Hepatocyte (in vitro differentiated cells): ENCODE measurements at regions not wholly inside any gene's neighbourhood (a gene's known extent, or its start where the extent isn't known, plus 50 kb on each side); places are given as distances from the start of the nearest gene placed in this dataset.

Experiments used
- EZH2 ChIP-seq: fragments of 200-600 bp; sonication (generic); IDR thresholded peaks from 2 replicates; pipeline ENCODE4 v1.6.1; 2016; ENCODE audit warnings: antibody characterized with exemption, mild to moderate bottlenecking, borderline replicate concordance
- TF ChIP-seq, protein P1 (sequence below): fragments of 200-600 bp; sonication (generic); IDR thresholded peaks from 2 replicates; pipeline ENCODE4 v1.5.1; 2016; ENCODE audit warnings: antibody characterized with exemption, mild to moderate bottlenecking; ENCODE audit not compliant: poor library complexity

DNA sequence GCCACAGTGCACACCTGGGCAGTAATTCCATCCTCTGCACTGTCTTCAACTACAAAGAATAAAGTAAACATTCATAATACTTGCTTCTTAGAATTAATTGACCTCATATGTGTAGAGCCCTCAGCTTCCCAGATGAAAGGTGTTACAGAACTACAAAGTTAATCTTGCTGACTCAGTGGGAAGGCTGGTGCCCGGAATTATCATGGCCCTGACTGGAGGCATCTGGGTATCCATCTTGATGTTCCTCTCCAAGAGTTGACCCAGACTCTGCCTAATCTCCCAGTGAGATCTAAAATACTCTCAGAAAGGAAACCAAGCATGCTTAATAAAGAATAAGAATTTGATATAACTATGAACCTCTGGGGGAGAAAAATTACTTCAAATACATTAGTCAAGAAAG is 147.0 kb upstream of the ARID2 start:
- TF ChIP-seq, protein P1, sequence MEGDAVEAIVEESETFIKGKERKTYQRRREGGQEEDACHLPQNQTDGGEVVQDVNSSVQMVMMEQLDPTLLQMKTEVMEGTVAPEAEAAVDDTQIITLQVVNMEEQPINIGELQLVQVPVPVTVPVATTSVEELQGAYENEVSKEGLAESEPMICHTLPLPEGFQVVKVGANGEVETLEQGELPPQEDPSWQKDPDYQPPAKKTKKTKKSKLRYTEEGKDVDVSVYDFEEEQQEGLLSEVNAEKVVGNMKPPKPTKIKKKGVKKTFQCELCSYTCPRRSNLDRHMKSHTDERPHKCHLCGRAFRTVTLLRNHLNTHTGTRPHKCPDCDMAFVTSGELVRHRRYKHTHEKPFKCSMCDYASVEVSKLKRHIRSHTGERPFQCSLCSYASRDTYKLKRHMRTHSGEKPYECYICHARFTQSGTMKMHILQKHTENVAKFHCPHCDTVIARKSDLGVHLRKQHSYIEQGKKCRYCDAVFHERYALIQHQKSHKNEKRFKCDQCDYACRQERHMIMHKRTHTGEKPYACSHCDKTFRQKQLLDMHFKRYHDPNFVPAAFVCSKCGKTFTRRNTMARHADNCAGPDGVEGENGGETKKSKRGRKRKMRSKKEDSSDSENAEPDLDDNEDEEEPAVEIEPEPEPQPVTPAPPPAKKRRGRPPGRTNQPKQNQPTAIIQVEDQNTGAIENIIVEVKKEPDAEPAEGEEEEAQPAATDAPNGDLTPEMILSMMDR: no peak
- TF ChIP-seq EZH2: no peak
